ENCODE measurements at regions not wholly inside any gene's neighbourhood (a gene's known extent, or its start where the extent isn't known, plus 50 kb on each side); places are given as distances from the start of the nearest gene placed in this dataset.

DNA sequence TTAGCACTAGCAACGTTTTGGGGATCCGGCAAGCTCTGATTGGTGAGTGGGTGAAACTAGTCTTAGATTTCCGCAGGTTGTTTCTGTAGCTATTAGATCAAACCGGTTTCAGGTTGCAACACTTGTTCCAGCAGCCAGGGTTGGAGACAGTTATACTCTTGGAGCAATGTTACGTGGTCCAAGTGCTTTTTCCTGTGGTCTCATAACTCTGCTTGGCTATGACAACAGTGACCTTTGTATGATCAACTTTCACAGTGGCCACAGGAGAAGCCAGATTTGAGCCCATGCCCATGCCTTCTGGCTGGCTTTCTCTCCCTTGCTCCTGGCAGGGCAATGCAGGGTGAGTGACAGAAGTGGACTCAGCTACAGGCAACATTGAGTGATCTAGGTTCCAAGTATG is 84.5 kb upstream of the TAF1B start:
- no peak for DNase-seq

- no peak for DNase-seq
These were observed 83.0 kb upstream of the TAF1B start for GRCh38 chr2:9760069-9760901.

- no peak for DNase-seq
These were observed 82.4 kb upstream of the TAF1B start for GRCh38 chr2:9760902-9761228.

DNA sequence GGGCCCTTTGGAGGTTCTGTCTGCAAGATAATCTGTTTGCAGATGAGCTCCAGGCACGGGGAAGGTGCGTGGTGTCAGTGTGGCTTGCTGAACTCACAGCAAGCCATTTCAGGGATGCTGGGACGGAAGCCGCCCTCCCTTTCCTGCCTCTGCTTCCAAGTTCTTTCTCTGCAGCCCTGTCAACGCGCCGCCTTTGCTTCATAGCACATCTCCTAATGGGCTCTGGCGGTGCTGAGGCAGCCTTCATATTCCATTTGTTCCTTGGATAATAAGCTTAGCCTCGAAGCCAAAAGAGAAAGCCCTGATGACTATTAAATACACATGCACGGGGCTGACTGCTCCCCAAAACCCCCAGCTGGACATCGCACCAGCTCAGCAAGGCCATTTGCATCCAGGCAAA is 81.7 kb upstream of the TAF1B start:
- no peak for DNase-seq

DNA sequence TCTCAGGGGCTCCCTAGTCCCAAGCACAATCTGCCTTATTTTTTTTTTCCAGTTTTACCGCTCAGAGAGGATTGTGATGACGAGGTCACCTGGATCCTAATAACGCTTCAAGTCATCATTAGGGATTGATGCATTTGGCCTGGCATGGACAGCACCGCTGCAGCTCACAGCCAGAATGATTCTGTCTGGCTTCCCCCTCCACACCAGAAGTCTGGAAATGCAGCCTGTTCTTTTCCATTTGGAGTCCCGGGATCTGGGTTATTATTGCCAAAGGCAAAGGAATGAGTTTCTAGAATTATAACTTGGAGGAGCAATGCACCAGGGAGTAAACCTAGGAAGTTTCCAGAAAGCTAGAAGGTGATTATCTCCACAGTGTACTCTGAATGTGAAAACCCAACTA is 81.1 kb upstream of the TAF1B start:
- no peak for DNase-seq

DNA sequence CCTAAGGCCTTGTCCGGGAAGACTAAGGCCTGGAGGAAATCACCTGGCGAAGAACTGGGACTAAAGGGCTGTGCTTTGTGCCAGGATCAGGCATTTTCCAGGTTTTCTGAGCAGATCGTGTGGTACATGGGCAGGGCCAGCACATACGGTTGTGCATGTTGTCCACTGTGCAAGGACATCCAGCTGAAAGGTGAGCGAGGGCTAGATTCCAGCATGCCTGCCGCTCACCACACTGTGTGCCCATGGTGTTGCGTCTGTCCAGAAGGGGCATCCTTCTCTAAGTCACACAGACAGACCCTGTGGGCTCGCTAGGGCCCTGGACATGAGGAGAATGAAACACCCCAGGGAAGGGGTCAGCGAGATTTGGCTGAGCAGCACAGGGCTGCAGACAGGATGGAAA is 80.3 kb upstream of the TAF1B start:
- no peak for DNase-seq

GRCh38 chr2:9763356-9764152 is 79.7 kb upstream of the TAF1B start:
- peak; percentile 71 for DNase-seq

- DNase-seq = peak; percentile 58
These were observed 79.0 kb upstream of the TAF1B start for GRCh38 chr2:9764153-9764778.

DNA sequence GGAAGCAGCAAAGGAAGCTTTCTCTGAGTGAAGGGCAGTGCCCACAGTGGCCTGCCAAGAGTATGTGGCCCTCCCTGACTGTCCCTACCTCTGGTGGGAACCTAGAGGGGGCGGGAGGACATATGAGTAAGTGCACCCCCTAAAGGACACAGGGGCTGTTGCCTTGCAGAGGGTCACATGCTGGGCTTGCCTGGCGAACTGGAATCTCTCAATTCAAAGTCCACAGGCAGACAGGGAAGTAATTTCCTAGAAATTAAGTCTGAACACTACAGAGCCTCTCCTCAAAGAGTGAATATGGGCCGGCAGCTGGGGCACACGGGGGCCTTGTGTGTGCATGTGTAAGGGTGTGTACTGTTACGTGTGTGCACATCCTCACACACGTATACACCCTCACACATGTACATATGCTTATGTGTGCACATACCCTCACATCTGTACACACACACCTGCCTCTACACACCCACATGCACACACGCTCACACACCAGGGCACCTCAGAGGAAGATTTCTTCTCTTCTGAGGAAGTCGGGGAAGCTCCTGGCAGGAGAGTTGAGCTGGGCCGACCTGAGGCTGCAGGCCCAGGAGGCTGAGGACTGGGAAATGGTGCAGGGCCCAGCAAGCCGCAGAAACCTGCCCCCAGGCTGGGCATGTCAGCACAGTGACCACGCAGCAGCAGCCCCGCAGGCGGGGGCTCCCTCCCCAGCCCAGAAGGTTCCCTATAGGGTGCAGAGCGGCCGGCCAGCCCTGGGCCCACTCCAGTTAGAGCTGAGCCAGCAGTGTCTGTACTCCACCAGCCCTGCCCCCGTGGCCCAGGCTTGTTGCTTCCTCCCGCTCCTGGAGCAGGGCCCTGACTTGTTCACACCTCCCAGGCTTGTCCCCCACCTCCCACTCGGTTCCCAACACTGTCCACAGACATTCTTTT is 77.4 kb upstream of the TAF1B start:
- DNase-seq = peak; percentile 22

DNA sequence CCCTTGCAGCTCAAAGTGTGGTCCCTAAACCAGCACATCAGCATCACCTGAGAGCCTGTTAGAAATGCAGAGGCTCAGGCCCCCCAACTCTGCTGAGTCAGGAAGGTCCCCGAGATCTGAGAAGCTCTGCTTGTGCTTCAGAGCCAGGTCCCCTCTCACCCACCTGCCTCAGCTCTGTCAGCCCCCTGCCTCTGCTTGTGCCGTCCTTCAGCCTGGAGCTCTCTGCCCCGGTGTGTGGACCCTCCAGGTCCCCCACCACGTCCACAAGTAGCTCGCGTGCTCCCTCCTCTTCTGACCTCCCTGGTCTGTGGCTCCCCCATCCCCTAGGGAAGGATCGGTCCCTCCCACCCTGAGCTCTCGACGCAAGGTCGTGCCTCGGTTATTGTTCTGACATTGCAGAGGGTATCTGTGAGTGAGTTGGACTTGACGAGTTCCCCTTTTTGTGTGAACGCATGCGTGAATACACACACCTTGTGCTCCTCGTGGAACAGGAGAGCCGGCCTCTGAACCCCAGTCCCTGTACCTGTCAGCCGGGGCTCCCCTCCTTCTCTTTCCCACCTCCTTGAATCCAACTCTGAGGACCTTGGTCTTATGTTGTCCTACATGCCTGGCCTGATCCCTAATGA is 75.5 kb upstream of the TAF1B start:
- DNase-seq = no peak

- DNase-seq = no peak
These were observed 74.9 kb upstream of the TAF1B start for GRCh38 chr2:9768388-9768787.

DNA sequence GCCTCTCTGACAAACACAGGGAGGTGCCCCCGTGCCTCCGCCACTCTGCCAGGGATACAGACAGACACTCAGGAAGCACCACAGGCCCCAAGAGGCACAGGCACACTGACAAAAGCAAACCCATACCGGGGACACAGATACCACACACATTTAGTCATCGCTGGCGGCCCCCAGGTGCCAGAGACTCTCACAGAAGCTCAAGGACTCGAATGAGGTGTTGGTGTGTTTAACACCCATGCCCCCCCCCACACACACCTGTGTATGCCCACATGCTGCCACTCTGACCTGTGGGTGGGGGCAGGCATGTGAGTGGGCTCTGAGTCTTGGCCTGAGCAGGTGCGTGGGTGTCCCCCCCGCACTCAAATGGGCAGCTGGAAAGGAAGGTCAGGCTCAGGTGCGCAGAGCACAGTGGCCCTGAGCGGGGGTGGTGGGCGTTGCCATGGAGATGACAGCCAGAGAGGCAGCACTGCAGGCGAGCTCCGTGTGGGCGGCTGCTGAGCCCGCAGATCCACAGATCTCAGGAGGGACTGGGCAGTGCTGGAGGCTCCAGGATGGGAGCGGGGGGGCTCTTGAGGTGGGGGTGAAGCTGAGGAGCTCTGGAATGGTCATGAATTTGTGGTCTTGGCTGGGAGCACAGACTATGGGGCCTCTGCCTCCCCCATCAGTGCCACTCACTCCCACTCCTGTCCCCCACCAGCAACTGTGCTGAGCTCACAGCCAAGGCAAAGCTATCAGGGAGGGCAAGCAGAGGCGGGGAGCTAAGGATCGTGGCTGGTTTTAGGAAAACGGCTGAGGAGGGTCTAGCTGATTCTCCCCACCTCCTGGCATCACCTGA is 73.9 kb upstream of the TAF1B start:
- no peak for DNase-seq

DNA sequence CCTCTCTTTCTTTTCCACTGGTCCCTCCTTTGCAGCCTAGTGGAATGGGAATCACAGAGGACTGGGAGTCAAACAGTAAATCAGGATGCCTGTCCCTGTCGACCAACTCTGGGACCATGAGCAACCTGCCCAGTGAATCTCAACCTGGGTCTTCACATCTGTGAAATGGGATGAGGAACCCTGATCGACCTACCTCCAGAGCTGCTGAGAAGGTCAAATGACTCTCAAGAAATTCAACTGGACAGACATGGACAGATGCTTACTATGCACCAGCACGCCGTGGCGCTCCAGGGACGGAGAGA is 73.3 kb upstream of the TAF1B start:
- DNase-seq = no peak

GRCh38 chr2:9770308-9771100 is 72.8 kb upstream of the TAF1B start:
- peak; percentile 59 for DNase-seq

GRCh38 chr2:9771101-9771449 is 72.2 kb upstream of the TAF1B start:
- DNase-seq = no peak

DNA sequence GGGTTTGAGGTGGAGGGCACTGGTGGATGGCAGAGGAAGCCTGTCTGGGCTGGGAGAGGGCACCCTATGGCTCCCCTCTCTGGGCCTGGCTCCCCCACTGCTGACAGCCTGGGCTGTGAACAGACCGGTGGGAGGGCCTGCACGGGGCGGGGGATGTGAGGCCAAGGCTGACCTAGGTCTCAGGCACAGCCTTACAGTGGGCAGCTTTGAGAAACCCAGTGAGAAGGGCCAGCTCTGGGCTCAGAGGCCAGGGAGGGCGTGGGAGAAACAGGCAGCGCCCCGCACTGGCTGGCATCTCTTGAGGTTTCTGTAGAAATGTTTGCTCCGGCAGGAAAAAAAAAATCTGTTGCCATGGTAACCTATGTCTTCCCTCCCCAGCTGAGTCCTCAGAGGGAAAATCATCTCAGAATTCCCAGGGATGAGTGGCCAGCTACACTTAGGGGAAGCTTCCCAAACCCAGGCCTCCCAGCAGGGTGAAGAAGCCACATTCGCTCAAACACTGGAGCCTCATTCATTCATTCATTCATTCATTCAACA is 71.7 kb upstream of the TAF1B start:
- no peak for DNase-seq

DNA sequence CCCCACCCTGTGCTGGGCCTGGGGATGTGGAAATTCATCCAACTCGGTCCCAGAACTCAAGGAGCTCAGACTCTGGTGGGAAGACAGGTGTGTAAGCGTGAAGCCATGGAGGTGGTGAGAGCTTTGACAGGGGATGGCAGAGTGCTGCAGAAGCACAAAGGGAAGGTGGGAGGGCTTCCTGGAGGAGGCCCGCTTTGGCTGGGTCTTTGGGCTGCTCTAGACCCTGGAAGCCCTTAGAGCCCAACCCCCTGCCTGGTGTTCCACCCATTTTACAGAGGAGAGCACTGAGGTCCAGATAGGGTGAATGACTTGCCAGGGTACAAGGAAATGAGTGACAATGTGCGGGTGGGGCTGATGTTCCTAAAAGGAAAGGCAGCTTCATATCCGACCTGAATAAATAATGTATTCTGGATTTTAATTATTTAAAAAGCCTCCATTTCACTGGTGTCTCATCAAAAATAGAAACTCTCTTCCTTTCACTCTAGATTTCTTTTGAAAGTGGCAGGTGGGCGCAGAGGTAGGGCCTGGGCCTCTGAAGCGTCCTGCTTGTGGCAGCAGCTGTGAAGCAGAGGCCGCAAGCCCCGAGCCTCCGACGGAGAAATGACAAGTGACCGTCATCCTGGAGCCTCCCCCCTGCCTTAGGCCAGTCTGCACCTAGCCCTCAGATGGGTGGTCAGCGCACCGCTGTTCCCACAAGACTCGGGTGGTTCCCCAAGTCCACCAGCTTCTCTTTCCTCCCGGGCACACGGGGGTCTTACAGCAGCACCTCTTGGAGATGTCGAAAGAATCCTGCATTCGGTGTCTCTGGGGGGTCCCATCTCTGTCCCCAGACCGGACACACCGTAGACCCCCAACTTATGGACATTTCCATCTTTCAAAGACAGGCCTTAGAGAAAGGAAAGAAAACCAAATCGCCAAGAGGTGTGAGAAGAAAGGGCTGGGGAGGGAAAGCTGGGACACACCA is 71.0 kb upstream of the TAF1B start:
- DNase-seq = no peak

- DNase-seq = no peak
These were observed 70.0 kb upstream of the TAF1B start for GRCh38 chr2:9772999-9773902.
